ENCODE measurements at regions not wholly inside any gene's neighbourhood (a gene's known extent, or its start where the extent isn't known, plus 50 kb on each side); places are given as distances from the start of the nearest gene placed in this dataset.
"Not testable (repeated sequence)": the region's sequence is repeated elsewhere in the genome, so short reads cannot be mapped to it uniquely, and the experiment has no call there.

GRCh38 chr15:39523968-39524367 is 56.9 kb upstream of the THBS1 start:
- TF ChIP-seq, protein P1, sequence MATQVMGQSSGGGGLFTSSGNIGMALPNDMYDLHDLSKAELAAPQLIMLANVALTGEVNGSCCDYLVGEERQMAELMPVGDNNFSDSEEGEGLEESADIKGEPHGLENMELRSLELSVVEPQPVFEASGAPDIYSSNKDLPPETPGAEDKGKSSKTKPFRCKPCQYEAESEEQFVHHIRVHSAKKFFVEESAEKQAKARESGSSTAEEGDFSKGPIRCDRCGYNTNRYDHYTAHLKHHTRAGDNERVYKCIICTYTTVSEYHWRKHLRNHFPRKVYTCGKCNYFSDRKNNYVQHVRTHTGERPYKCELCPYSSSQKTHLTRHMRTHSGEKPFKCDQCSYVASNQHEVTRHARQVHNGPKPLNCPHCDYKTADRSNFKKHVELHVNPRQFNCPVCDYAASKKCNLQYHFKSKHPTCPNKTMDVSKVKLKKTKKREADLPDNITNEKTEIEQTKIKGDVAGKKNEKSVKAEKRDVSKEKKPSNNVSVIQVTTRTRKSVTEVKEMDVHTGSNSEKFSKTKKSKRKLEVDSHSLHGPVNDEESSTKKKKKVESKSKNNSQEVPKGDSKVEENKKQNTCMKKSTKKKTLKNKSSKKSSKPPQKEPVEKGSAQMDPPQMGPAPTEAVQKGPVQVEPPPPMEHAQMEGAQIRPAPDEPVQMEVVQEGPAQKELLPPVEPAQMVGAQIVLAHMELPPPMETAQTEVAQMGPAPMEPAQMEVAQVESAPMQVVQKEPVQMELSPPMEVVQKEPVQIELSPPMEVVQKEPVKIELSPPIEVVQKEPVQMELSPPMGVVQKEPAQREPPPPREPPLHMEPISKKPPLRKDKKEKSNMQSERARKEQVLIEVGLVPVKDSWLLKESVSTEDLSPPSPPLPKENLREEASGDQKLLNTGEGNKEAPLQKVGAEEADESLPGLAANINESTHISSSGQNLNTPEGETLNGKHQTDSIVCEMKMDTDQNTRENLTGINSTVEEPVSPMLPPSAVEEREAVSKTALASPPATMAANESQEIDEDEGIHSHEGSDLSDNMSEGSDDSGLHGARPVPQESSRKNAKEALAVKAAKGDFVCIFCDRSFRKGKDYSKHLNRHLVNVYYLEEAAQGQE (IDR thresholded peaks at IDR 0.05; ENCODE audit: insufficient read depth in 1 of 2, low read depth in 2 of 2, low read length in 1 of 2), result not testable (repeated sequence)
- TF ChIP-seq, protein P2, sequence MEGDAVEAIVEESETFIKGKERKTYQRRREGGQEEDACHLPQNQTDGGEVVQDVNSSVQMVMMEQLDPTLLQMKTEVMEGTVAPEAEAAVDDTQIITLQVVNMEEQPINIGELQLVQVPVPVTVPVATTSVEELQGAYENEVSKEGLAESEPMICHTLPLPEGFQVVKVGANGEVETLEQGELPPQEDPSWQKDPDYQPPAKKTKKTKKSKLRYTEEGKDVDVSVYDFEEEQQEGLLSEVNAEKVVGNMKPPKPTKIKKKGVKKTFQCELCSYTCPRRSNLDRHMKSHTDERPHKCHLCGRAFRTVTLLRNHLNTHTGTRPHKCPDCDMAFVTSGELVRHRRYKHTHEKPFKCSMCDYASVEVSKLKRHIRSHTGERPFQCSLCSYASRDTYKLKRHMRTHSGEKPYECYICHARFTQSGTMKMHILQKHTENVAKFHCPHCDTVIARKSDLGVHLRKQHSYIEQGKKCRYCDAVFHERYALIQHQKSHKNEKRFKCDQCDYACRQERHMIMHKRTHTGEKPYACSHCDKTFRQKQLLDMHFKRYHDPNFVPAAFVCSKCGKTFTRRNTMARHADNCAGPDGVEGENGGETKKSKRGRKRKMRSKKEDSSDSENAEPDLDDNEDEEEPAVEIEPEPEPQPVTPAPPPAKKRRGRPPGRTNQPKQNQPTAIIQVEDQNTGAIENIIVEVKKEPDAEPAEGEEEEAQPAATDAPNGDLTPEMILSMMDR (IDR thresholded peaks at IDR 0.05), result not testable (repeated sequence)
- not testable (repeated sequence) for TF ChIP-seq TCF7L2 (IDR thresholded peaks at IDR 0.05; ENCODE audit: low read depth, low read length); SIN3A (IDR thresholded peaks at IDR 0.05; ENCODE audit: borderline replicate concordance, insufficient read depth, low read depth, low read length)

All from Panc1 (cell line).